ENCODE measurements at regions not wholly inside any gene's neighbourhood (a gene's known extent, or its start where the extent isn't known, plus 50 kb on each side); places are given as distances from the start of the nearest gene placed in this dataset.

DNA sequence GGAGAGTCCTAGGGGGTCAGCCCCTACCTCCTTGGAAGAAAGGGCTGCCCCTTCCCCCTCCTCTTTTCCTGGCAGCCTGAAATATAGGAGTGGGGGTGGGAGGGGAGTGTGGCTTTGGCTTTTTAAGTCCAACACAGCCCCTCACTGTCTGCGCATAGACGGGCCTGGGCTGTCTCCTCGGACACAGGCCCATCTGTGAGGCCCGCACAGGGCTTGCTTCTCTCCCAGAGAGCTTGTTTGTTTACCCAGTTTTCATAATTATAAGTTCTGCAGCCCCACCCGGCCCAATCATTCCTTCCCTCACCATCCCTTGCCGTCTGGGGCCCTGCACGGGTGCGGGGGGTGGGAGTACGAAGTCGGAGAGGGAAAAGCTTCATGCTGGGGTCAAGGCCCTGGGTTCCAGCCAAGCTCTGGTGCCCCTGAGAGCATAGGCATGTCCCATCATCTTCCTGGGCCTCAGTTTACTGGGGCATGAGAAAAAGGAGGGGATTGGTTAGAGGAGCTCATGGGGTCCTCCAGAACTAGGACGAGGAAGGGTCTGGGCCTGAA, 54.0 kb upstream of the STXBP1 start:
- H3K27ac ChIP-seq = peak overlapping the region; percentile 56 to 67
- no peak for DNase-seq
- intact Hi-C loops (cut with DNase I; ENCODE audit: low total_unique reads) = no loop called here
- peaks cover 0 to 90% (median 71%) of the 10 kb centered on the region in 4 donors for H3K4me1 ChIP-seq
- TF ChIP-seq, protein P1, sequence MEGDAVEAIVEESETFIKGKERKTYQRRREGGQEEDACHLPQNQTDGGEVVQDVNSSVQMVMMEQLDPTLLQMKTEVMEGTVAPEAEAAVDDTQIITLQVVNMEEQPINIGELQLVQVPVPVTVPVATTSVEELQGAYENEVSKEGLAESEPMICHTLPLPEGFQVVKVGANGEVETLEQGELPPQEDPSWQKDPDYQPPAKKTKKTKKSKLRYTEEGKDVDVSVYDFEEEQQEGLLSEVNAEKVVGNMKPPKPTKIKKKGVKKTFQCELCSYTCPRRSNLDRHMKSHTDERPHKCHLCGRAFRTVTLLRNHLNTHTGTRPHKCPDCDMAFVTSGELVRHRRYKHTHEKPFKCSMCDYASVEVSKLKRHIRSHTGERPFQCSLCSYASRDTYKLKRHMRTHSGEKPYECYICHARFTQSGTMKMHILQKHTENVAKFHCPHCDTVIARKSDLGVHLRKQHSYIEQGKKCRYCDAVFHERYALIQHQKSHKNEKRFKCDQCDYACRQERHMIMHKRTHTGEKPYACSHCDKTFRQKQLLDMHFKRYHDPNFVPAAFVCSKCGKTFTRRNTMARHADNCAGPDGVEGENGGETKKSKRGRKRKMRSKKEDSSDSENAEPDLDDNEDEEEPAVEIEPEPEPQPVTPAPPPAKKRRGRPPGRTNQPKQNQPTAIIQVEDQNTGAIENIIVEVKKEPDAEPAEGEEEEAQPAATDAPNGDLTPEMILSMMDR (IDR thresholded peaks at IDR 0.05) = no peak
- H3K9me3 ChIP-seq = no peaks in the 10 kb centered on the region
- peaks cover 0 to 15% (median 15%) of the 10 kb centered on the region in 3 donors for H3K36me3 ChIP-seq
- no peak overlapping the region for H3K4me3 ChIP-seq
- H3K27me3 ChIP-seq = no peaks in the 10 kb centered on the region

DNA sequence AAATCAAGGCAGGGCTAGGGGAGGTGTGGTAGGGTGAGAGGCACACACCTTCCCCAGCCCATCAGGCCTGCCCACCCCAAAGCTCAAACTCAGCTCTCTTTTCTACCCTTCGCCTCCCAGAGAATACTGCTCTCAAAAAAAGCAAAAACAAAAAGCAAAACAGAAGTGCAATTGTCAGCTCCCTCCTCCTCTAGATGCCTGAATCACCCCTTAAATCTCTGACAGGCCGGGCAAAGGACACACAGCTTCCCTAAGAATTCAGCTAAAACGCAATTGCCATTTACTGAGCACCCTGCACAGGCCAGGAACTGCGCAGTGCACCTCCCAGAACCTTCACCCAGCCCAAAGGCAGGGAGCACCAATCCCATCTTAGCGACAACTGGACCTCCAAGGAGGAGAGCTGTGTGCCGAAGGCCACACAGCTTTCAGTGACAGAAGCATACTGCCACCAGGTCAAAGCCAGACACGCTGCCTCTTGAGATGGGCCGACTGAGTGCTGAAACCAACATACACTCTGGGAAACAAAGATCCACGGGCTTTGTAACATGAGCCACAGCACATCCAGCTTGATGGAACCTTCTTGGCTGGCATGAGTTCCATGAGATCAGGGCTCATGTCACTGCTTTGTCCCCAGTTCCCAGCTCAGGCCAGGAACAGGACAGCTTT, 53.4 kb upstream of the STXBP1 start:
- Histone ChIP-seq H3K27me3 (no peaks in the 10 kb centered on the region), H3K27ac (peak overlapping the region; percentile 56 to 67), H3K4me3 (no peak overlapping the region), H3K9me3 (no peaks in the 10 kb centered on the region), H3K36me3 (peaks cover 0 to 15% (median 15%) of the 10 kb centered on the region in 3 donors), H3K4me1 (peaks cover 0 to 92% (median 75%) of the 10 kb centered on the region in 4 donors)
- DNase-seq = no peak
- intact Hi-C loops (cut with DNase I; ENCODE audit: low total_unique reads) = no loop called here
- TF ChIP-seq, protein P1 (IDR thresholded peaks at IDR 0.05) = no peak

DNA sequence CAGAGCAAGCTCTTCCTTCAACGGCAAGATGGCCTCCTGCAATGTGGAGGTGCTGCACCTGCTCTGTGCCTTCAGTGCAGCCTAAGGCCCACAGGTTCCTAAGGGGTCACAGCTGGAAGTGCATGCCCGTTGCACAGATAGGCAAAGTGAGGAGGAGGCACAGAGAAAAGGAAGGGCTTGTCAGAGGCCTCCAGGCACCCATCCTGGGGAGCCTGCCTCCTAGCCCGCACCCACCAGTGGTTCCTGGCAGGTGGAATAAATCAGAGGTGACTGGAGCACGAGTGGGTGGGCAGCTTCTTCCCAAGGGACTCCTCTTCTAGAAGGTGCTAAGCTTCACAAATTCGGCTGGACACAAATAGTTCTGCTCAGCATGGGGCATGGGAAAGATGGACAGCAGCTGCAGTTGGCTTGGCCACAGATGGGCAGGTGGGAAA, 52.8 kb upstream of the STXBP1 start:
- H3K27me3 ChIP-seq = no peaks in the 10 kb centered on the region
- H3K36me3 ChIP-seq = peaks cover 0 to 19% (median 15%) of the 10 kb centered on the region in 3 donors
- no peaks in the 10 kb centered on the region for H3K9me3 ChIP-seq
- intact Hi-C loops (cut with DNase I; ENCODE audit: low total_unique reads) = no loop called here
- H3K27ac ChIP-seq = peak overlapping the region in 1 of 2 donors; percentile 67
- no peak for DNase-seq
- TF ChIP-seq, protein P1 (IDR thresholded peaks at IDR 0.05) = no peak
- H3K4me1 ChIP-seq = peaks cover 0 to 90% (median 75%) of the 10 kb centered on the region in 4 donors
- H3K4me3 ChIP-seq = no peak overlapping the region

DNA sequence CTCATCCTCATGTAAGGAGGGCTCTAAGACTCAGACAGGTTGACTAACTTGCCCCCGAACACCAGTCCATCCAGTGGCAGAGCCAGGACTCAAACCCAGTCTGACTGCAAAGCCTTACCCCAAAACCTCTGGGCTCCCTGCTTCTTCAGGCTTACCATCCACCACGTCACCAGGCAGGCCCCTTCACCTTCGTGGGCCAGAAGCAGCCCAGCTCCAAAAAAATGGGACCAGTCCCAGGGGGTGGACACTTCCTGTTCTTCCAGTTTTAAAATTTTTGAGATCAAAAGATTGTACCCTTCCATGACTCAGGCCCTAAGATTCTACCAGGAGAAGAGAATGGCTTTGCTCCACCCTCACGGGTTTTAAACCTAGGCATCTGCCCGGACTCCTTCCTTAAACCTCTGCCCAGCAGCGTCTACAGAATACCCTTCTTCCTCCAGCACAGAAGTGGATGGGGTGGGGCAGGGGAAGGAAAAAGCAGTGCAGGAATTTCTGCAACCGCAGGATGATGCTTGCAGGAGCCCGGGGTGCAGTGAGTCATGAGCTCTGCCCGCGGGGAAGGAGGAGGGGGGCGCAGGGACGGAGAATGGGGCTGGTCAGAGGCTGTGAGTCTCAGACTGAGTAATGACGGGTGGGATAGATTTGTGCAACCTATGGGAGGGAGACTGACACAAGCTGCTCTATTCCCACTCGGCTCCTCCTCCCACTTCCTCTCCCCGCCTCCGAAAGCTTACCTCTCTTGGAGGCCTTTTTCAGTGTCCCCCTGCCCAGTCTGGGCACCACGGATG, 50.4 kb upstream of the STXBP1 start:
- Histone ChIP-seq H3K9me3 (no peaks in the 10 kb centered on the region), H3K27ac (peak overlapping the region; percentile 78 to 84), H3K36me3 (peaks cover 0 to 30% (median 15%) of the 10 kb centered on the region in 3 donors), H3K4me1 (peaks cover 0 to 85% (median 69%) of the 10 kb centered on the region in 4 donors), H3K27me3 (no peaks in the 10 kb centered on the region), H3K4me3 (peak overlapping the region; percentile 0 to 3)
- TF ChIP-seq, protein P1 (IDR thresholded peaks at IDR 0.05) = no peak
- peak; percentile 93 to 96 for DNase-seq
- intact Hi-C loops (cut with DNase I; ENCODE audit: low total_unique reads) = no loop called here

Measured in tibial artery (tissue), 4 donors.